GM23338 (cell line): ENCODE measurements at regions not wholly inside any gene's neighbourhood (a gene's known extent, or its start where the extent isn't known, plus 50 kb on each side); places are given as distances from the start of the nearest gene placed in this dataset.

ENCODE experiments used
- ATAC-seq: fragments of 200-7000 bp; cut with Tn5 transposase; 3 replicates; pipeline ENCODE4 v1.9.1; 2020
- DNase-seq: peaks from one replicate; pipeline ENCODE4 v3.0.0-alpha.2; 2015; ENCODE audit warnings: low spot score
- H2AFZ ChIP-seq: fragments of 200-600 bp; sonication (generic); 2 replicates; pipeline ENCODE4 v1.8.0; 2016; ENCODE audit warnings: antibody characterized with exemption, mild to moderate bottlenecking, moderate library complexity
- H3F3A ChIP-seq: fragments of 200-600 bp; sonication (generic); replicated peaks from 2 replicates; pipeline ENCODE4 v1.8.0; 2017; ENCODE audit warnings: antibody characterized with exemption, mixed run types, low read depth
- H3K27ac ChIP-seq: fragments of 200-600 bp; sonication (generic); 2 replicates; pipeline ENCODE4 v1.6.1; 2016; ENCODE audit warnings: low read depth
- H3K27me3 ChIP-seq: fragments of 200-600 bp; sonication (generic); 2 replicates; pipeline ENCODE4 v1.8.0; 2016; ENCODE audit warnings: mild to moderate bottlenecking, mixed run types, moderate library complexity; ENCODE audit not compliant: insufficient read depth
- H3K36me3 ChIP-seq: fragments of 200-600 bp; sonication (generic); 2 replicates; pipeline ENCODE4 v1.8.0; 2016; ENCODE audit warnings: mild to moderate bottlenecking; ENCODE audit not compliant: insufficient read depth
- H3K4me1 ChIP-seq: fragments of 200-600 bp; sonication (generic); 2 replicates; pipeline ENCODE4 v1.8.0; 2016; ENCODE audit warnings: mild to moderate bottlenecking, moderate library complexity; ENCODE audit not compliant: insufficient read depth
- H3K4me2 ChIP-seq: fragments of 200-600 bp; sonication (generic); 2 replicates; pipeline ENCODE4 v1.7.1; 2017; ENCODE audit warnings: mixed run types
- H3K4me3 ChIP-seq: fragments of 200-600 bp; sonication (generic); 2 replicates; pipeline ENCODE4 v1.6.1; 2016; ENCODE audit warnings: mixed run types
- H3K79me2 ChIP-seq: fragments of 200-600 bp; sonication (generic); replicated peaks from 2 replicates; pipeline ENCODE4 v1.8.0; 2017; ENCODE audit warnings: mild to moderate bottlenecking; ENCODE audit not compliant: insufficient read depth
- H3K9me2 ChIP-seq: fragments of 200-600 bp; sonication (generic); 2 replicates; pipeline ENCODE4 v1.8.0; 2017; ENCODE audit not compliant: insufficient read depth
- H4K20me1 ChIP-seq: fragments of 200-600 bp; sonication (generic); replicated peaks from 2 replicates; pipeline ENCODE4 v1.8.0; 2017; ENCODE audit warnings: mild to moderate bottlenecking; ENCODE audit not compliant: insufficient read depth
- H3K27ac Mint-ChIP-seq: 2 replicates; pipeline ENCODE4 v1.8.0; 2020; ENCODE audit warnings: inconsistent platforms, mild to moderate bottlenecking, moderate library complexity, mixed read lengths
- H3K27me3 Mint-ChIP-seq: 3 replicates; pipeline ENCODE4 v1.8.0; 2022; ENCODE audit warnings: low read depth, mild to moderate bottlenecking, moderate library complexity, mixed read lengths, inconsistent platforms; ENCODE audit not compliant: insufficient read depth, poor library complexity
- H3K36me3 Mint-ChIP-seq: 3 replicates; pipeline ENCODE4 v1.8.0; 2021; ENCODE audit warnings: low read depth, mild to moderate bottlenecking, inconsistent platforms, moderate library complexity, mixed read lengths
- H3K4me1 Mint-ChIP-seq: 3 replicates; pipeline ENCODE4 v1.8.0; 2020; ENCODE audit warnings: mild to moderate bottlenecking, inconsistent platforms, mixed read lengths
- H3K4me3 Mint-ChIP-seq: 3 replicates; pipeline ENCODE4 v1.8.0; 2021; ENCODE audit warnings: moderate library complexity, mild to moderate bottlenecking, inconsistent platforms, mixed read lengths
- H3K9me3 Mint-ChIP-seq: 3 replicates; pipeline ENCODE4 v1.8.0; 2020; ENCODE audit warnings: moderate library complexity, mild to moderate bottlenecking, inconsistent platforms, mixed read lengths
- CREB1 ChIP-seq: fragments of 250-450 bp; sonication (Bioruptor Pico); IDR thresholded peaks from 2 replicates; pipeline ENCODE4 v1.5.0; 2020; ENCODE audit warnings: low read depth, mild to moderate bottlenecking, moderate library complexity
- ETS1 ChIP-seq: IDR thresholded peaks from 2 replicates; pipeline ENCODE4 v1.6.1; 2016; ENCODE audit warnings: antibody characterized with exemption
- EZH2 ChIP-seq: fragments of 200-600 bp; sonication (generic); IDR thresholded peaks from one replicate; pipeline ENCODE4 v1.8.0; 2017; ENCODE audit warnings: antibody characterized with exemption, mild to moderate bottlenecking, low read depth; ENCODE audit not compliant: unreplicated experiment
- EZH2phosphoT487 ChIP-seq: fragments of 200-600 bp; sonication (generic); IDR thresholded peaks from one replicate; pipeline ENCODE4 v1.8.1; 2018; ENCODE audit warnings: antibody characterized with exemption; ENCODE audit not compliant: unreplicated experiment
- JUNB ChIP-seq: IDR thresholded peaks from one replicate; pipeline ENCODE4 v1.6.1; 2016; ENCODE audit warnings: antibody characterized with exemption; ENCODE audit not compliant: unreplicated experiment
- NANOG ChIP-seq: IDR thresholded peaks from 2 replicates; pipeline ENCODE4 v1.6.1; 2016; ENCODE audit warnings: antibody characterized with exemption, borderline replicate concordance
- POLR2AphosphoS5 ChIP-seq: IDR thresholded peaks from 2 replicates; pipeline ENCODE4 v1.6.1; 2016; ENCODE audit warnings: antibody characterized with exemption, low read depth
- REST ChIP-seq: IDR thresholded peaks from one replicate; pipeline ENCODE4 v1.6.1; 2018; ENCODE audit warnings: antibody characterized with exemption; ENCODE audit not compliant: unreplicated experiment
- ZNF114 ChIP-seq: fragments of 250-450 bp; sonication (Bioruptor Pico); IDR thresholded peaks from 2 replicates; pipeline ENCODE4 v1.5.0; 2020; ENCODE audit warnings: mild to moderate bottlenecking, moderate library complexity
- ZNF331 ChIP-seq: fragments of 250-450 bp; sonication (Bioruptor Pico); IDR thresholded peaks from 2 replicates; pipeline ENCODE4 v1.5.0; 2020; ENCODE audit warnings: low read depth, mild to moderate bottlenecking, moderate library complexity
- ZNF462 ChIP-seq: fragments of 250-450 bp; sonication (Bioruptor Pico); IDR thresholded peaks from 2 replicates; pipeline ENCODE4 v1.5.0; 2020; ENCODE audit warnings: mild to moderate bottlenecking, moderate library complexity

GRCh38 chr4:33714971-33715370 lies 2529.3 kb downstream of the ARAP2 start (continued):
- TF ChIP-seq ZNF331 (CRISPR knock-in tag) (no peak), REST (no peak)

GRCh38 chr4:33715841-33716395 lies 2528.4 kb downstream of the ARAP2 start:
- H3F3A ChIP-seq: no peaks in the 10 kb centered on the region
- H3K4me3 ChIP-seq: no peak overlapping the region
- Mint-ChIP-seq H3K9me3 (peaks cover 8% of the 10 kb centered on the region), H3K4me3 (no peak overlapping the region), H3K36me3 (peaks cover 7% of the 10 kb centered on the region), H3K4me1 (no peaks in the 10 kb centered on the region), H3K27me3 (no peaks in the 10 kb centered on the region), H3K27ac (no peak overlapping the region)
- no peak overlapping the region for H2AFZ ChIP-seq
- H3K9me2 ChIP-seq: peaks cover 14% of the 10 kb centered on the region
- no peaks in the 10 kb centered on the region for H4K20me1 ChIP-seq
- ATAC-seq (no peak), DNase-seq (no peak)
- no peak overlapping the region for H3K4me2 ChIP-seq
- no peaks in the 10 kb centered on the region for H3K36me3 ChIP-seq
- no peaks in the 10 kb centered on the region for H3K4me1 ChIP-seq
- no peaks in the 10 kb centered on the region for H3K27me3 ChIP-seq
- no peak overlapping the region for H3K27ac ChIP-seq
- no peaks in the 10 kb centered on the region for H3K79me2 ChIP-seq
- TF ChIP-seq ZNF114 (CRISPR knock-in tag): no peak
- no peak for TF ChIP-seq REST
- no peak for TF ChIP-seq JUNB
- TF ChIP-seq NANOG: no peak
- no peak for TF ChIP-seq ZNF462 (CRISPR knock-in tag)
- no peak for TF ChIP-seq ETS1
- no peak for TF ChIP-seq EZH2
- no peak for TF ChIP-seq EZH2phosphoT487
- TF ChIP-seq POLR2AphosphoS5: no peak
- no peak for TF ChIP-seq CREB1 (CRISPR knock-in tag)
